ENCODE measurements at regions not wholly inside any gene's neighbourhood (a gene's known extent, or its start where the extent isn't known, plus 50 kb on each side); places are given as distances from the start of the nearest gene placed in this dataset.
"Not testable (repeated sequence)": the region's sequence is repeated elsewhere in the genome, so short reads cannot be mapped to it uniquely, and the experiment has no call there.

- ChIA-PET CTCF (interaction anchor here (1.6 kb wide), 1 partner anchor 11 kb away, joined by 3 read pairs; no protein-coding TSS in a partner anchor), POLR2A (no interaction called here)
Measured at GRCh38 chr19:28185646-28186045, 1027.3 kb downstream of the UQCRFS1 start.

DNA sequence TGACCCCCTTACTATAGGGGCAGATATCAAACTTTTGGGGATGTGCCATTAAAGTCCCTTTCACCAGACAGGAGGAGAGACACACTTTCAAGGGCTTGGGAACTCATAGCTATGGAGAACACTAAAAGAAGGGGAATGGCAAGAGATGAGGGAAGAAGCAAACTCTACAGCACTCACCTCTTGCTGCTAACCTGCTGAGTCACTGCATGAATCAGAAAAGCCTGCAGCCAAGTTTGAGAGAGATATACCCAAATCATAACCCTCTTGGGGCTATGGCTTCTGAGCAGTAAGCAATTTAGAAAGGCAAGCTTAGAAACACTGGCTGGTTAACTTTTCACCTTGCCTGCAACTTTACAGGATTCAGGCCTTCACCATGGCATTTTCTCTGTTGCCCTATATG, 1028.0 kb downstream of the UQCRFS1 start:
- ChIA-PET POLR2A (no interaction called here), CTCF (interaction anchor here (1.6 kb wide), 1 partner anchor 11 kb away, joined by 3 read pairs; no protein-coding TSS in a partner anchor)

DNA sequence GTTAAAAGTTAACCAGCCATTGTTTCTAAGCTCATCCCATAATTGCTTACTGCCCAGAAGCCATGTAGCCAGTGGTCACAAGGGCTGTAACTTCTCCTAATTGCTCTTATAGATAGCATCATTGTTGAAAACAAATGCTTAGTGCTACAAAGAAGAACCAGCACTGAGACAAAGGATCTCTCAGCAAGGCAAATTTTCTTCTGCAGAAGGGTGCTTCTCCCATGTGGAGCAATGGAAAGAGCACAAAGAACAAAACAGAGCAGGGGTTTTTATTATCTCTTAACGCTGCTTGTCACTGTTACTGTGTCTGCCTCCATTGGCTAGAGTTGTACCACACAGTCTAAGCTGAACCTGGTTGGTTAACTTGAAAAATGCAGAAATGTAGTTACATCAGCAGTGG, 1036.8 kb downstream of the UQCRFS1 start:
- POLR2A ChIA-PET = no interaction called here
- CTCF ChIA-PET = no interaction called here

DNA sequence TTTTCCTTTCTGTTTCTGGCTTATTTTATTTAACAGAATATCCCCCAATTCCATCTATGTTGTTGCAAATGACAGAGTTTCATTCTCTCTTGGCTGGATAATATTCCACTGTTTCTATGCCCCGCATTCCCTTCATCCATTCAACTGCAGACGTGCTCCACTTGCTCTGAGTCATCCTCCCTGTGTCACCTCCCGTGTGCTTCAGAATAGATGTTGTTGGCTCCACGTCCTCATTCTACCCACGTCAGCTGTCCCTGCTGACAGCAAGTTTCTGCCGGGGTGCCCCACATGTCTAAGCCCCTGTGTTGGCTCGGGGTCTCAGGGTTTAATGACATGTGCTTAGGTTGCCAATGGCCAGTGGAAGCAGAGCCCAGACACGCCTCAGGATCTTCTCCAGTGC, 1041.0 kb downstream of the UQCRFS1 start:
- ChIA-PET CTCF (no interaction called here), POLR2A (no interaction called here)

- ChIA-PET CTCF (no interaction called here), POLR2A (no interaction called here)
Measured at GRCh38 chr19:28170066-28170465, 1042.9 kb downstream of the UQCRFS1 start.

GRCh38 chr19:28169168-28169887, 1043.6 kb downstream of the UQCRFS1 start:
- ChIA-PET CTCF (no interaction called here), POLR2A (no interaction called here)

DNA sequence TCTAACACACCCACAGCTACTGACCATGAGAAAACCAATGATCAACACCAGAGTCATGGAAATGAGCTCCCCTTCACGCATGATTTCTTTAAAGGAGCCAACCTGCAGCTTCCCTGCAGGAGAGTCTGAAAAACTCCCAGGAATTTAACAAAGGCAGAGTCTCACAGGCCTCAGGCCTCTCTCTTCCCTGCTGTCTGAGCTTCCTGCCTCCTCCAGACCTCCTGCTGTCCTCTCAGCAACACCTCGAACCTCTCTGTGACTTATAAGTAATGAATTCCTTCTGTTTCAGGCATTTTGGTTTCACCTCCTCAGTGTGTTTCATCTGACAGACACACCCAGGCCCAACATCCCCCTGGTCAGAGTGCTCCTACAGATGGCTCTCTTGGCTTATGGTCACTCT, 1044.4 kb downstream of the UQCRFS1 start:
- ChIA-PET CTCF (no interaction called here), POLR2A (no interaction called here)

GRCh38 chr19:28166025-28166424, 1046.9 kb downstream of the UQCRFS1 start:
- POLR2A ChIA-PET = no interaction called here
- CTCF ChIA-PET = no interaction called here

DNA sequence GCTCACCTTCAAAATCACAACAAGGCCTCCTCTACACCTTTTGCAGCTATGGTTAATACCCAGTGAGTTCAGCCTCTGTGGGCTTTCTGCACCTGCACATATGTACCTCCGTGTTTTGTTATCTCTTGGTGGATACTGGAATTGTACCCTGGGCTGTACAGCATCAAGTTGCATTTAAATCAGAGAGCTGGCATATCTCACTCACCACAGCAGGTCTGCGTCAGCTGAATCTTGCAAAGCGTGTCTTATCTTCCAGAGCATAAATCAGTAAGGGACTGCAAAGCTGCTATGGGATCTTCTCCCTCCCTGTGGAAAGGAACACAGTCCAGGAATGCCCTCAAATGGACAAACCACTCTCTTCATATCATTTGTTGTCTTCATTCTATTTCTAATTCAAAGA, 1048.7 kb downstream of the UQCRFS1 start:
- ChIA-PET CTCF (no interaction called here), POLR2A (no interaction called here)

- ChIA-PET CTCF (no interaction called here), POLR2A (no interaction called here)
Measured at GRCh38 chr19:28159065-28159464, 1053.9 kb downstream of the UQCRFS1 start.

- ChIA-PET POLR2A (no interaction called here), CTCF (no interaction called here)
Measured at GRCh38 chr19:28155265-28155664, 1057.7 kb downstream of the UQCRFS1 start.

DNA sequence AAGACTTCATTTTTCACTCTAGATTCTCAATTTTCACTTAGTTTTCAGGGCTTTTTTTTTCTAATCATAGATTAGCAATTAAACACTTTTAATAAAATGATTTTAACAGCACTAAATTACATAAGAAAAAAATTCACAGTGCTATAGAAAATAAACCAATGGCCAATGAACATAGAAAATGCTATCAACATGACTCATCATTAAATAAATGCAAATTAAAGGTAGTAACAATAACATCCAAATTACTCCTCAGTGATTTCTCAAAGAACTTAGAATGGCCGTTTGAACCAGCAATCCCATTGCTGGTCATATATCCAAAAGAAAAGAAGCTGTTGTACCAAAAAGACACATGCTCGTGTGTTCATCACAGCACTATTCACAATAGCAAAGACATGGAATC, 1058.9 kb downstream of the UQCRFS1 start:
- ChIA-PET POLR2A (no interaction called here), CTCF (no interaction called here)

DNA sequence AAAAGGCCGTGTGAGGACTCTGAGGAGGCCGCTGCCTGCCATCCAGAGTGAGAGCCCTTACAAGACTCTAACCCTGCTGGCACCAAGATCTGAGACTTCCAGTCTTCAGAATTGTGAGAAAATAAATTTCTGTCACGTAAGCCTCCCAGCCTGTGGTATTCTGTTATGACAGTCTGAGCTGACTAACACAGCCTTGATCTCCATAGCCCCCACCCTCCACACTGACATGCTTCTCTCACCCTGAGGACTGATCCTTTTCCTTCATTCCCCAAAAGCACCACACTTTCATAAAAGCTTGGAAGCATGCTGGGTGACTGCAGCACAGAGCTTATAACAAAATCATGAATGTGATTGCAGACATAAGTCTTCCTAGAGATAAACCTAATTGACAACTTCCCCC, 1059.8 kb downstream of the UQCRFS1 start:
- POLR2A ChIA-PET = no interaction called here
- CTCF ChIA-PET = no interaction called here

GRCh38 chr19:28152195-28152594, 1060.8 kb downstream of the UQCRFS1 start:
- CTCF ChIA-PET = no interaction called here
- POLR2A ChIA-PET = no interaction called here

DNA sequence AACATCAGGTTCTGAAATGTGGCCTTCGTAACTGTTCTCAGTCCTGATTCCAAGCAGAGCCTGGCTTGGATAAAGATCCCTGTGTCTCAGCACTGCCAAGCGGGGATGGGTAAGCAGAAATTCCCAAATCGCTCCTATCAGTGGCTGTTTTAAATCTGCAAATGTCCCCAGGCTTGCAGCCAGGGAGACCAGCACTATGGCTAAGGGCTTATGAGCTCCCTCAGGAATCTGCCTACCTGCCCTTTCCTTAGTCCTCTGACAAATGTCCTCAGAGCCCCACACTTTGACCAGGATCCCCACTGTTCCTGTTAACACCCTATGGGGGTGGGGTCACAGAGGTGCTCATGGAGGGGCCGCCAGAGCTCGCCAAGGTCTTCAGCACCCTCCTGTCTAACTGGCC, 1062.8 kb downstream of the UQCRFS1 start:
- POLR2A ChIA-PET = no interaction called here
- CTCF ChIA-PET = no interaction called here

DNA sequence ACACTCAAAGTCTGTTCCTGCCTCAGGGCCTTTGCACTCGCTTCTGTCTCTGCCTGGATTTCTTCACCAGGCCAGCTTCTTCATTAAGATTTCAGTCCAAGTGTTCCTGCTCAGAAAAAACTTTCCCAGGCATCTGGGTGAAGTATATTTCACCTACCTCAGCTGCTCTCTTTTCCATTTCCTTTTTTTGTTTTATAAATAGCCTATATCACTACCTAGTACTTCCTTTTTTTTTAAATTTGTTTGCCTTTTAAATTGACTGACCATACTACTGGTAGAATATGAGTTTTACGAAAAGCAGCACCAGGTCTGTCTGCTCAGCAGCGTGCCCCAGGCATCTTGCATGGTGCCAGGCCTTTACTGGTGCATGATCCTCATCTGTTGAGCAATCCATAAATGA, 1064.4 kb downstream of the UQCRFS1 start:
- POLR2A ChIA-PET = no interaction called here

GRCh38 chr19:28142258-28142657, 1070.7 kb downstream of the UQCRFS1 start:
- CTCF ChIA-PET = no interaction called here
- POLR2A ChIA-PET = no interaction called here

More for the DNA sequence above, 1064.4 kb downstream of the UQCRFS1 start:
- CTCF ChIA-PET = interaction anchor here (1.0 kb wide), 1 partner anchor 30 kb away, joined by 3 read pairs; no protein-coding TSS in a partner anchor

- ChIA-PET POLR2A (no interaction called here), CTCF (no interaction called here)
Measured at GRCh38 chr19:28140201-28140600, 1072.8 kb downstream of the UQCRFS1 start.

DNA sequence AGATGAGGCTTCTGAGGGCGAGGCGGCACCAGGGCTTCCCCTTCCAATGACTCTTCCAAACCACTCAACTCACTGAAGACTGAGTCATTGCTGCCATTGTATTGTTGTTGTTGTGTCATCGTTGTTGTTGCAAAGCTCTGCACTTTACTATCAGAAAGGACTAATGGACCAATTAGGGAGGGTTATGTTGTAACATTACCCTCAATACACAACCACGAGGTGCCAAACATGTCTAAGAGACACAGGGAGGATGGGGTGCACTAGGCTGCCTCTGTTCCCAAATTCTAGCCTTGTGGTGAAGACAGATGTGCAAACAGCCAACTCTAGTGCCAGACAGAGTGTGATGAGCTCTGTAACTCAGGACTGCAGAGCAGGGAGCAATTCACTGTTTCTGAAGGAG, 1075.2 kb downstream of the UQCRFS1 start:
- ChIA-PET CTCF (no interaction called here), POLR2A (no interaction called here)

DNA sequence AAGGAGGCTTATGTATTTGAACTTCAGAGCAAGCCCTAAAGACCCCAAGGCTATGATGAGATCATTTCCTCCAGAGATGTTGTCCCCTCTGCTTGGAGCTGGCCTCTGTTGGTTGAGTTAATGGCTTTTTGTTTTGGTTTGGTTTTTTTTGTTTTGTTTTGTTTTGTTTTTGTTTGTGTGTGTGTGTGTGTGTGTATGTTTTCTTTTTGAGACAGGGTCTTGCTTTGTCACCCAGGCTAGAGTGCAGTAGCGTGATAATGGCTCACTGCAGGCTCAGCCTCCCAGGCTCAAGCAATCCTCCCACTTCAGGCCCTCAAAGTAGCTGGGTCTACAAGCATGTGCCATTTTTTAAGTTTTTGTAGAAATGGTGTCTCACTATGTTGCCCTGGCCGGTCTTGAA, 1076.2 kb downstream of the UQCRFS1 start:
- POLR2A ChIA-PET = no interaction called here
- CTCF ChIA-PET = no interaction called here

GRCh38 chr19:28135825-28136224, 1077.1 kb downstream of the UQCRFS1 start:
- POLR2A ChIA-PET = no interaction called here
- CTCF ChIA-PET = no interaction called here

GRCh38 chr19:28134311-28134710, 1078.6 kb downstream of the UQCRFS1 start:
- ChIA-PET POLR2A (no interaction called here), CTCF (no interaction called here)

- CTCF ChIA-PET, POLR2A ChIA-PET: not testable (repeated sequence)
Measured at GRCh38 chr19:28130881-28131280, 1082.1 kb downstream of the UQCRFS1 start.

Data from activated CD8-positive, alpha-beta memory T cell treated with anti-CD3 and anti-CD28 coated beads for 36 hours (primary cell).